ENCODE measurements at regions not wholly inside any gene's neighbourhood (a gene's known extent, or its start where the extent isn't known, plus 50 kb on each side); places are given as distances from the start of the nearest gene placed in this dataset.

GRCh38 chr18:41594582-41594981 is 360.5 kb upstream of the PIK3C3 start:
- ATAC-seq (ENCODE audit: poor library complexity): peak; percentile 58
- intact Hi-C loops (cut with DNase I): no loop called here
- DNase-seq: no peak

GRCh38 chr18:41593171-41593675 is 361.8 kb upstream of the PIK3C3 start:
- intact Hi-C loops (cut with DNase I): no loop called here
- no peak for ATAC-seq (ENCODE audit: poor library complexity)
- no peak for DNase-seq

GRCh38 chr18:41587976-41588375 is 367.1 kb upstream of the PIK3C3 start:
- no peak for DNase-seq
- no peak for ATAC-seq (ENCODE audit: poor library complexity)
- intact Hi-C loops (cut with DNase I): no loop called here

- no peak for ATAC-seq (ENCODE audit: poor library complexity)
- intact Hi-C loops (cut with DNase I): no loop called here
These were observed 369.5 kb upstream of the PIK3C3 start for GRCh38 chr18:41585512-41585911.

GRCh38 chr18:41579185-41579584 is 375.8 kb upstream of the PIK3C3 start:
- ATAC-seq (ENCODE audit: poor library complexity) (no peak), DNase-seq (no peak)
- intact Hi-C loops (cut with DNase I): no loop called here

More at GRCh38 chr18:41585512-41585911, 369.5 kb upstream of the PIK3C3 start:
- no peak for DNase-seq

GRCh38 chr18:41577529-41577928 is 377.5 kb upstream of the PIK3C3 start:
- intact Hi-C loops (cut with DNase I): no loop called here
- ATAC-seq (ENCODE audit: poor library complexity) (no peak), DNase-seq (no peak)

GRCh38 chr18:41576643-41577042 is 378.4 kb upstream of the PIK3C3 start:
- ATAC-seq (ENCODE audit: poor library complexity) (no peak), DNase-seq (no peak)
- intact Hi-C loops (cut with DNase I): no loop called here

GRCh38 chr18:41569867-41570266 is 385.2 kb upstream of the PIK3C3 start:
- intact Hi-C loops (cut with DNase I): no loop called here
- ATAC-seq (ENCODE audit: poor library complexity): no peak
- DNase-seq: no peak

- DNase-seq (no peak), ATAC-seq (ENCODE audit: poor library complexity) (no peak)
- intact Hi-C loops (cut with DNase I): no loop called here
These were observed 393.1 kb upstream of the PIK3C3 start for GRCh38 chr18:41561961-41562360.

GRCh38 chr18:41558715-41559114 is 396.3 kb upstream of the PIK3C3 start:
- DNase-seq (no peak), ATAC-seq (ENCODE audit: poor library complexity) (no peak)
- intact Hi-C loops (cut with DNase I): no loop called here

GRCh38 chr18:41553716-41554115 is 401.3 kb upstream of the PIK3C3 start:
- DNase-seq: no peak
- no peak for ATAC-seq (ENCODE audit: poor library complexity)
- intact Hi-C loops (cut with DNase I): no loop called here

GRCh38 chr18:41548521-41549260 is 406.3 kb upstream of the PIK3C3 start:
- intact Hi-C loops (cut with DNase I): no loop called here
- DNase-seq: no peak
- ATAC-seq (ENCODE audit: poor library complexity): no peak

- no peak for ATAC-seq (ENCODE audit: poor library complexity)
- no peak for DNase-seq
- intact Hi-C loops (cut with DNase I): no loop called here
These were observed 409.7 kb upstream of the PIK3C3 start for GRCh38 chr18:41545091-41545888.

GRCh38 chr18:41543815-41544214 is 411.2 kb upstream of the PIK3C3 start:
- no peak for ATAC-seq (ENCODE audit: poor library complexity)
- no peak for DNase-seq
- intact Hi-C loops (cut with DNase I): no loop called here

- DNase-seq (no peak), ATAC-seq (ENCODE audit: poor library complexity) (no peak)
- intact Hi-C loops (cut with DNase I): no loop called here
These were observed 414.7 kb upstream of the PIK3C3 start for GRCh38 chr18:41540237-41540871.

GRCh38 chr18:41538751-41539150 is 416.3 kb upstream of the PIK3C3 start:
- intact Hi-C loops (cut with DNase I): no loop called here
- DNase-seq (no peak), ATAC-seq (ENCODE audit: poor library complexity) (no peak)

- DNase-seq (no peak), ATAC-seq (ENCODE audit: poor library complexity) (no peak)
- intact Hi-C loops (cut with DNase I): no loop called here
These were observed 417.4 kb upstream of the PIK3C3 start for GRCh38 chr18:41537666-41538065.

GRCh38 chr18:41532344-41533086 is 422.5 kb upstream of the PIK3C3 start:
- DNase-seq (no peak), ATAC-seq (ENCODE audit: poor library complexity) (no peak)
- intact Hi-C loops (cut with DNase I): no loop called here

GRCh38 chr18:41530970-41531369 is 424.1 kb upstream of the PIK3C3 start:
- DNase-seq (no peak), ATAC-seq (ENCODE audit: poor library complexity) (no peak)
- intact Hi-C loops (cut with DNase I): no loop called here

Data from Right ventricle myocardium superior (tissue), 1 donor.